Progenitor cell of endocrine pancreas (in vitro differentiated cells): ENCODE measurements at regions not wholly inside any gene's neighbourhood (a gene's known extent, or its start where the extent isn't known, plus 50 kb on each side); places are given as distances from the start of the nearest gene placed in this dataset.
"Not testable (repeated sequence)": the region's sequence is repeated elsewhere in the genome, so short reads cannot be mapped to it uniquely, and the experiment has no call there.

Experiments
- DNase-seq: peaks from one replicate; pipeline ENCODE4 v3.0.0; 2021; ENCODE audit warnings: low spot score; ENCODE audit not compliant: unreplicated experiment
- H3K27ac Mint-ChIP-seq: 2 replicates; pipeline ENCODE4 v1.8.0; 2021; ENCODE audit warnings: mild to moderate bottlenecking, moderate library complexity, mixed read lengths
- H3K27me3 Mint-ChIP-seq: 2 replicates; pipeline ENCODE4 v1.8.0; 2021; ENCODE audit warnings: mixed read lengths
- H3K36me3 Mint-ChIP-seq: 2 replicates; pipeline ENCODE4 v1.8.0; 2022; ENCODE audit warnings: mixed read lengths; ENCODE audit not compliant: insufficient read depth
- H3K4me1 Mint-ChIP-seq: 2 replicates; pipeline ENCODE4 v1.8.0; 2021; ENCODE audit warnings: low read depth, mixed read lengths
- H3K4me3 Mint-ChIP-seq: 2 replicates; pipeline ENCODE4 v1.8.0; 2021; ENCODE audit warnings: low read depth, mild to moderate bottlenecking, moderate library complexity, mixed read lengths
- H3K9me3 Mint-ChIP-seq: 2 replicates; pipeline ENCODE4 v1.8.0; 2021; ENCODE audit warnings: low read depth, mixed read lengths
- TF ChIP-seq, protein P1 (sequence below): fragments of 200-600 bp; sonication (generic); IDR thresholded peaks from one replicate; pipeline ENCODE4 v1.5.0; 2021; ENCODE audit warnings: antibody characterized with exemption, mild to moderate bottlenecking; ENCODE audit not compliant: unreplicated experiment

DNA sequence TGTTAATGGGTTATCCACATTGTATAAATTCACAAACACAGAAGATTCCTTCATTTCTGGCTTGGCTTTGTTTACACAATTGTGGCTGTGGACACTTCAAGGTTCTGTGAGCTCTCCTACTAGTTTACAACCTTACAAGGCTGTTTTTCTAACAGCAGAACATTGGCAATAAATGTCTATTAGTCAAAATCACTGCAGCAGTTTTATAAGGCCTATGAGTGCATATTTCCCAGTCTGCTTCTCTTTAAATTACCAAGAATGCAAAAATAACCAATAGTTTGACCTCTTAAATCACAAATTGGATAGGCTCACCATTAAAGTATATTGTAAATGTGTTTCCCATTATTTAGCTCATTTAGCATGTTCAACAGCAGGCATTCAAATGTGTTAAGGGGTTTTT lies 239.2 kb downstream of the DKK2 start:
- H3K9me3 Mint-ChIP-seq = no peaks in the 10 kb centered on the region

DNA sequence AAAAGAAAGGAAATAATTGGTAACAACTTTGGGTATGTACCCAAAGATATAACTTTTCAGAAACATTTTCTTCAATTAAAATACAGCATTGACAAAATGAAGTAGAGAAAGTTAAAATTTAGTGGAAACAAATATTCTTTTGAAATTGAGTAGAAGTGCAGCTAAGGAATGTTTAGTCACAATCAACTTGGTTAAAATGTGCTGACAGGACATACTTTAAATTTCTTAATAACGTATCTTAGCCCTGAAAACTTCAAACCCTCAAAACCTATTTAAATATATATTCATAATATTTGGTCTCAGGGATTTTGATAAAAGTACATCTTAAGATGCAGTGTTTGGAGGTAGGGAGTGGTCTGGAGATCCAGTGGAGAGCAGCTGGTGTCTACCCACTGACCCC lies 240.8 kb downstream of the DKK2 start:
- TF ChIP-seq, protein P1, sequence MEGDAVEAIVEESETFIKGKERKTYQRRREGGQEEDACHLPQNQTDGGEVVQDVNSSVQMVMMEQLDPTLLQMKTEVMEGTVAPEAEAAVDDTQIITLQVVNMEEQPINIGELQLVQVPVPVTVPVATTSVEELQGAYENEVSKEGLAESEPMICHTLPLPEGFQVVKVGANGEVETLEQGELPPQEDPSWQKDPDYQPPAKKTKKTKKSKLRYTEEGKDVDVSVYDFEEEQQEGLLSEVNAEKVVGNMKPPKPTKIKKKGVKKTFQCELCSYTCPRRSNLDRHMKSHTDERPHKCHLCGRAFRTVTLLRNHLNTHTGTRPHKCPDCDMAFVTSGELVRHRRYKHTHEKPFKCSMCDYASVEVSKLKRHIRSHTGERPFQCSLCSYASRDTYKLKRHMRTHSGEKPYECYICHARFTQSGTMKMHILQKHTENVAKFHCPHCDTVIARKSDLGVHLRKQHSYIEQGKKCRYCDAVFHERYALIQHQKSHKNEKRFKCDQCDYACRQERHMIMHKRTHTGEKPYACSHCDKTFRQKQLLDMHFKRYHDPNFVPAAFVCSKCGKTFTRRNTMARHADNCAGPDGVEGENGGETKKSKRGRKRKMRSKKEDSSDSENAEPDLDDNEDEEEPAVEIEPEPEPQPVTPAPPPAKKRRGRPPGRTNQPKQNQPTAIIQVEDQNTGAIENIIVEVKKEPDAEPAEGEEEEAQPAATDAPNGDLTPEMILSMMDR = no peak
- H3K9me3 Mint-ChIP-seq = no peaks in the 10 kb centered on the region
- no peaks in the 10 kb centered on the region for H3K27me3 Mint-ChIP-seq
- peaks cover 6% of the 10 kb centered on the region for H3K4me1 Mint-ChIP-seq
- DNase-seq = no peak
- H3K4me3 Mint-ChIP-seq = no peak overlapping the region
- H3K36me3 Mint-ChIP-seq = no peaks in the 10 kb centered on the region
- no peak overlapping the region for H3K27ac Mint-ChIP-seq

More for the DNA sequence above, 239.2 kb downstream of the DKK2 start:
- Mint-ChIP-seq H3K27ac (no peak overlapping the region), H3K4me1 (peaks cover 2% of the 10 kb centered on the region), H3K4me3 (no peak overlapping the region), H3K36me3 (no peaks in the 10 kb centered on the region), H3K27me3 (no peaks in the 10 kb centered on the region)
- TF ChIP-seq, protein P1 = no peak
- no peak for DNase-seq

DNA sequence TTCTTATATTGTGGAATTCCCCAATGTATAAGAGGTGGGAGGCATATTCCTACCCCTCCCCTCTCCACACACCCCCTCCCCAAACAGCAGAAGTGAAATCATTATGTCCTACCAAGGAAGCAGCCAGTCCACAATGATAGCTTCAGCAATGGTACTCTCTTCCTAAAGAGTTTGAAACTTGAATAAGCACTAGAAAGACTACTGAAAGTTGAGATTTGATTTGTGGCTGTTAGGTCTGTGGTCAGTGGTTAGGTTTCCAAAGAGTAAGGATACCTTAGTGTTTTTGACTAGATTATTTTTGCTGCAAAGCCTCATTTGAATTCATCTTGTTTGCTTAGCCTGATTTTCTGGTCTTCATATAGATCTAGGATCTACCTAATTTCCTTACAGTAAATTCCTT lies 242.2 kb downstream of the DKK2 start:
- no peak overlapping the region for H3K27ac Mint-ChIP-seq
- TF ChIP-seq, protein P1 = no peak
- H3K36me3 Mint-ChIP-seq = no peaks in the 10 kb centered on the region
- no peak for DNase-seq
- H3K9me3 Mint-ChIP-seq = no peaks in the 10 kb centered on the region
- no peaks in the 10 kb centered on the region for H3K27me3 Mint-ChIP-seq
- no peak overlapping the region for H3K4me3 Mint-ChIP-seq
- peaks cover 6% of the 10 kb centered on the region for H3K4me1 Mint-ChIP-seq

DNA sequence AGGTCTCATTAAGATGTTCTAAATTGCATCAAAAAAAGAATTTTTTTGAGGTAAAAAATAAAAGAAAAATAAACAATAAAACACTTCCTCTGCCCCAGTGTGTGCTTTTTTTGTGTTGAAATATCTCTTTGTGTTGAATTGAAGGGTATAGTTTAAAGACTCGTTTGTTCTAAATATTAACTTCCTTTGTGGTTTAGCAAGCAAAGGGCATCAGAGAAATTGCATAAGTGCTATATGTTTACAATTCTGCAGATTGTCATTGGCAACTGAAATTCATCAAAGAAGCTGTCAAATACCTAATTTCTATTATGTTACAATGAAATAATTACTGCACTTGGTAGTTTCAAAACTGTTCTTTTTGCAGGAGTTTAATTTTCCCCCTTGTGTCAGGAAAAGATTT lies 260.5 kb downstream of the DKK2 start:
- H3K36me3 Mint-ChIP-seq = no peaks in the 10 kb centered on the region
- DNase-seq = no peak
- H3K27ac Mint-ChIP-seq = no peak overlapping the region
- no peak overlapping the region for H3K4me3 Mint-ChIP-seq
- TF ChIP-seq, protein P1 = no peak
- H3K9me3 Mint-ChIP-seq = no peaks in the 10 kb centered on the region
- H3K4me1 Mint-ChIP-seq = no peaks in the 10 kb centered on the region
- peaks cover 4% of the 10 kb centered on the region for H3K27me3 Mint-ChIP-seq

DNA sequence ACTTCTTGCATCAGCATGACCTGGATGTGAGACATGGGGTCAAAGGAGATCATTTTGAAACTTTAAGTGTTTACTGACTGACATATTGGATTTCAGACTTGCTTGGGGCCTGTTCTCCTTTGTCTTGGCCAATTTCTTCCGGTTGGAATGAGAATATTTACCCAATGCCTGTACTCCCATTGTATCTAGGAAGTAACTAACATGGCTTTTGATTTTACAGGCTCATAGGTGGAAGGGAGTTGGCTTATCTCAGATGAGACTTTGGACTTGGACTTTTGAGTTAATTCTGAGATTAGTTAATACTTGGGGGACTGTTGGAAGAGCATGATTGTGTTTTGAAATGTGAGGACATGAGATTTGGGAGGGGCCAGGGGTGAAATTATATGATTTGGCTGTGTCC lies 262.1 kb downstream of the DKK2 start:
- H3K27me3 Mint-ChIP-seq, H3K4me3 Mint-ChIP-seq, H3K36me3 Mint-ChIP-seq, H3K27ac Mint-ChIP-seq, H3K4me1 Mint-ChIP-seq, H3K9me3 Mint-ChIP-seq, DNase-seq: not testable (repeated sequence)

DNA sequence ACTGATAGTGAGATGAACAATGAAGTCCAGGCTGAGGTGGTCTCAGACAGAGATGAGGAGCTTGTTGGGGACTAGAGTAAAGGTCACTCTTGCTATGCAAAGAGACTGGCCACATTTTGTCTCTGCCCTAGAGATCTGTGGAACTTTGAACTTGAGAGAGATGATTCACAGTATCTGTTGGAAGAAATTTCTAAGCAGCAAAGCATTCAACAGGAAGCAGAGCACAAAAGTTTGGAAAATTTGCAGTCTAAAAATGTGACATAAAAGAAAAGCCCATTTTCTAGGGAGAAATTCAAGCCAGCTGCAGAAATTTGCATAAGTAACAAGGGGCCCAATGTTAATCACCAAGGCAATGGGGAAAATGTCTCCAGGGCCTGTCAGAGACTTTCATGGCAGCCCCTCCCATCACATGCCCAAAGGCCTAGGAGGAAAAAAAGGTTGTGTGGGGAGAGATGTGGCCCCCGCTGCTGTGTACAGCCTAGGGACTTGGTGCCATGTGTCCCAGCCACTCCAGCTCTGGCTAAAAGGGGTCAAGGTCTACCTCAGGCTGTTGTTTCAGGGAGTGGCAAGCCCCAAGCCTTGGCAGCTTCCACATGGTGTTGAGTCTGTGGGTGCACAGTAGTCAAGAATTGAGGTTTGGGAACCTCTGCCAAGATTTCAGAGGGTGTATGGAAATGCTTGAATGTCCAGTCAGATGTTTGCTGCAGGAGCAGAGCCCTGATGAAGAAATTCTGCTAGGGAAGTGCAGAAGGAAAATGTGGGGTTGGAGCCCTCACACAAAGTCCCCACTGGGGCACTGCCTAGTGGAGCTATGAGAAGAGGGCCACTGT lies 262.8 kb downstream of the DKK2 start:
- Mint-ChIP-seq H3K36me3 (no peaks in the 10 kb centered on the region), H3K4me3 (no peak overlapping the region)

More for the DNA sequence above, 262.8 kb downstream of the DKK2 start:
- peaks cover 4% of the 10 kb centered on the region for H3K9me3 Mint-ChIP-seq
- TF ChIP-seq, protein P1 = no peak
- no peaks in the 10 kb centered on the region for H3K27me3 Mint-ChIP-seq
- no peaks in the 10 kb centered on the region for H3K4me1 Mint-ChIP-seq
- no peak for DNase-seq
- no peak overlapping the region for H3K27ac Mint-ChIP-seq
